HG03457 (cell line): ENCODE measurements at regions not wholly inside any gene's neighbourhood (a gene's known extent, or its start where the extent isn't known, plus 50 kb on each side); places are given as distances from the start of the nearest gene placed in this dataset.

Source experiments
- ATAC-seq: cut with Tn5 transposase; IDR thresholded peaks from one replicate; pipeline ENCODE4 v1.9.1; 2021; ENCODE audit warnings: moderate number of reproducible peaks; ENCODE audit not compliant: unreplicated experiment

DNA sequence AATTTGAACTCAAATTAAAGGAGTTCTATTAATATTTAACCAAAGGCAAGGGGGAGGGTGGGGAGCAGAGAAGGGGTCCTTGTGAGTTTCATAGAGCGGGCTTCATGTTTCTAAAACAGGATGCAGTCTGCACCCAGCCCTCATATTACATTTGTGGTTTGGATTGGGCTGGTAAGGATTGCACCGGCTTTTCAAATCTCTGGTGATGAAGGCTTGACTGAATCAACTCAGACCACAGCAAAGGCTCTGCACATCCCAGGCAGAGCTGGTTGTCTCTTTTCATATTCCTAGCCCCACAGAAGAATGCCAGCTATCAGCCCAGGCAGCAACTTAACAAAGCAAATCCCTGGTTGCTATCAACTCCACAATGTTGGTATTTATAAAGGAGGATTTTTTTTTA is 1221.4 kb downstream of the VRK1 start:
- ATAC-seq, result no peak

DNA sequence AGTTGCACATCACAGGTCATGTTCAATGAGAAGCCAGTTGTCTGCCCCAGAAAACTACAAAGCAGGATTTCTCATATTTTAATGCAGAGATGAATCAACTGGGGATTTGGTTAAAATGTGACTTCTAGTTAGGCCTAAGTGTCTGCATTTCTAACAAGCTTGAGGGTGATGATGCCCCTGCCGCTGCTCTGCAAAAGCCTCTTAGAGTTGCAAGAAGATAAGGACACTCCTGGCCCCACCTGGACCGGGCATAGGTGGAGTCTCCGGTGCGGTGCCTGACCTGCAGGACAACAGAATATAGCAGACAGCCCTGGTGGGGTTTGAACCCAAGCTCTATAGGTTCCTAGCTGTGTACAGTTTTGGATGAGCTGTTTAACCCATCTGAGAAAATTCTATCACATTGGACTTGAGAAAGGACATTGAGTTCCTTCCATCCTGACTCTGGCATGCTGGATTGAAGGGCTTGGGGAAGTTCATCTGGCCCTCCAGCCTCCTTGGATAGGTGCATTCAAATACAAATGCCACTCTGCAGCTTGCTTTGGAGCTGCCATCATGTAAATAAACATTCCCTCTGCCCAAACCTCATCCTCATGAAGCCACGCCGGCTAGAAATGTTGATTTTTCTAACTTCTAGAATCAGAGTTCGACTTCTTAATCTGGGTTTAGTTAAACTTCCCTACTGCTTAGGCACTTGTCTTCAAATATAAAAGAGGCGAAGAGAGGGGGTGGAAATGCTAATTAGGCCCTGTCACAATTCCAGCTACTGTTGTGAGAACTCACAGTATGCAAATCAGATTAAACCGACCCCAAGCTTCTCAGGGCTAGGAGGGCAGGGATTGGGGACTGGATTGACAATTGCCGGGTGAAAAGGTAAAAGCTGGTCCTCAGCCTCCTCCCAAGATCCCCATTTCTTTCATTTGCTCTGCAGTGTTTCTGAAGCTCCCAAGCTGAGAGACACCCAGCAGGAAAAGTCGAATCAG is 1225.6 kb downstream of the VRK1 start:
- ATAC-seq, result no peak

- no peak for ATAC-seq
Observed at GRCh38 chr14:98028162-98028561, 1231.0 kb downstream of the VRK1 start.

- ATAC-seq, result no peak
Observed at GRCh38 chr14:98035396-98035795, 1236.6 kb downstream of the BCL11B start.

DNA sequence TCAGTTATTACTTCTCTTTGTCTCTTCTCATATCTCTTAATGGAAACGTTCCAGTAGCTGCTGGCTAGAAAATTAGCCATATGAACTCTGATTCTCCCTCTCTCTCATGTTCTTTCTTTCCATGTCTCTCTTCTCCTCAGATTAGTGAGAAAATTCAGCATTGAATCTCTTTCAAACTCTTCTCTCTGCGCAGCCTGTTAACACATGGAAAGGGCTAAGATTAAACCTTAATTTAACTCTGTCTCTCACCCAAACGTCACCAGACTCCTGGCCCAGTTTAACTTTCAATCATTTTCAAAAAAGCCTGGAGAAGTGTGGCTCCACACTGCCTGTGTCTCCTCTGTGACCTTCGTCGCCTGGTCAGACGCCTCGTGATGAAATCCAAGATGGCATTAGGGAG is 1234.2 kb downstream of the BCL11B start:
- no peak for ATAC-seq

DNA sequence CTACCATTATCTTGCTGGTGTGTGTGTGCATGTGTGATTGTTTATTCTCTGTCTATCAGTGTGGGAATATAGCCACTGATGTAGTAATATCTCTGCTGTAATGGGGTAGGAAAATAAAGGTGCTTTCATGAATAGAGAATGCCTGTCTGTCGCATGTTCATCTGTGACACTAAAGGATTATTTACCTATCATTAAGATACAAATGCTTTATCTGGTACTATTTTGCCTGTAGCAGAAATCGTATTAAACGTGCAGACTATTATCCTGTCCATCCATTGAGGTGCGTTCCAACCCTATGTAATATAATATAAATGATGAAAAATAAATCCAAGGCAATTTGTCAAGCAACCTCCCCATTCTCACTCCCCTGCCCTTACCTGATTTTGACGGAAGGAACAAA is 1215.1 kb downstream of the BCL11B start:
- ATAC-seq, result no peak

GRCh38 chr14:98059106-98059505 is 1212.9 kb downstream of the BCL11B start:
- no peak for ATAC-seq

DNA sequence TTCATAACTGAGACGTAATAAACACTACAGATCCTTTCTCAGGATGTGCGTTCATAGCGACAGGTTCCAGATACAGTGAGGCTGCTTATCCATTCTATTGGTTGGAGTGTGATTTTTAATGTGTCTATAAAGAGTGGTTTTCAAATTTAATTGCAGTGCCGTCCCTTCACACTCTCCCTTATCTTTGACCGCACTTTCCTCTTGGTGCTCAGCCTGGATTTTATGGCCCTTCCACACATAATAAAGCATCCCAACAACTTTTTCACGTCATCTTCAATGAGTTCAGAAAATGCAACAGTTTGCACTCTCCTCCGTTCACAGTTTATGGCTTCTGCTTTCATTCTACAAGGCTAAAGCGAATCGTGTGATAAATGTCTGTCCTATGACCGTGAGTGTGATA is 1209.9 kb downstream of the BCL11B start:
- no peak for ATAC-seq

DNA sequence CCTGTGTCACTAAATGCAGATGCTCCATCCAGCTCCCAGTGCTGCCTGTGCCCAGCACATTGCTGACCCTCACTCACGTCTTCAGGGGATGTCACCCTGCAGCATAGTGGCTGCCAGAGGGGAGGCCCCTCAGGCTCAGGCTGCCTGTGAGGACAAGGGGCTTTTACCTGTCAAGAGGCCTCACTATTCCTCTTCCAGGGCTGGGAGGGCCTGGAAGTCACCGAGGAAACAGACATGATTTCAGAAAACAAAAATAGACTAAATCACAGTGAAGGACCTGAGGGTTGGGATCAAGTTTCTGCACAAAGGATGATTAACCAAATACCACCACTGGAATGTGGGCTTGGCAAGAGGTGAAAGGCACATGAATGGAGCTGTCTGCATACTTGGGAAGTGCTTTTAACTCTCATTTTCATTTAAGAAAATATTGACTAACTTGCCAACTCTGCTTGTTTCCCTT is 1202.3 kb downstream of the BCL11B start:
- ATAC-seq, result no peak

DNA sequence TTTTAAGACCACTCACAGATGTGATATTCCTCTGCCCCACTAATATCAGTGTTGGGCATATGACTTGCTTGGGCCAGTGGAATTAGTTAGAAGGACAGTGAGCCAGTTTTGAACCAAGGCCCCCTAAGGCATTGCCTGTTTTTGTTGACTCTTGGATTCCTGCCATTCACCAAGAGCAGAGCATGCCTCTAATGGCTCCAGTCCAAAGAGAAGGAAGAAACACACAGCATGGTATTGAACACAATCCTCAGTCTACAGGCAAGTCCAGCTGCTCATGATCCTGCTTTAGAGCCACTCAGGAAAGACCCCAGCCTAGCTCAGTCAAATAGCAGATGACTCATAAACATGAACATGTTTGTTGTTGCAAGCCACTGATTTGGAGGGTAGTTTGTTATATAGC is 1201.5 kb downstream of the BCL11B start:
- no peak for ATAC-seq

DNA sequence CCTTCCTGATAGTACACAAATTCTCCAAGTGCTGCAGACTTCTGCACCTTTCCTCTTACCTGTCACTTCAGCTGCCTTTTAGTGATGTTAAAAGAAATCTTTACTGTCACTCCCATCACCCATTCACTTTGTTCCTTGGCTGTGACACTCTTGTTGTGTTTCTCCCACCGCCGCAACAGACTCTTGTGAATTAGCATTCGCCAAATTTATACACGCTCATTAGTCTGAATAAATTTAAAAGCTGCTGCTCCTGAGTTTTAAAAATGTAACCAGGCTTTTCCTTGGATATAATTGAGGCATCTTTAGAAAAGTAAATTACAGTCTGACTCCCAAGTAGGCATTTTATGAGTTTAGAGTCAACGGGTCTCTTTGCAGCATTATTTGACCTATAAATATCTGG is 1197.9 kb downstream of the BCL11B start:
- no peak for ATAC-seq

- no peak for ATAC-seq
Observed at GRCh38 chr14:98077176-98077575, 1194.8 kb downstream of the BCL11B start.

GRCh38 chr14:98082833-98083232 is 1189.2 kb downstream of the BCL11B start:
- no peak for ATAC-seq

DNA sequence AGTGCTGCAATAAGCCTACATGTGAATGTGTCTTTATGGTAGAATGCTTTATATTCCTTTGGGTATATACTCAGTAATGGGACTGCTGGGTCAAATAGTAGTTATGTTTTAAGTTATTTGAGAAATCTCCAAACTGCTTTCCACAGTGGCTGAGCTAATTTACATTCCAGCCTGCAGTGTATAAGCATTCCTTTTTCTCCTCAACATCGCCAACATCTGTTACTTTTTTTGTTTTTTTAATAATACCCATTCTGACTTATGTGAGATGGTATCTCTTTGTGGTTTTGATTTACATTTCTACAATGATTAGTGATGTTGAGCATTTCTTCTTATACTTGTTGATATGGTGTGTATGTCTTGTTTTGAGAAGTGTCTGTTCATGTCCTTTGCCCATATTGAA is 1186.2 kb downstream of the BCL11B start:
- ATAC-seq, result no peak

- no peak for ATAC-seq
Observed at GRCh38 chr14:98093111-98093510, 1178.9 kb downstream of the BCL11B start.

- ATAC-seq, result no peak
Observed at GRCh38 chr14:98099527-98099926, 1172.5 kb downstream of the BCL11B start.

DNA sequence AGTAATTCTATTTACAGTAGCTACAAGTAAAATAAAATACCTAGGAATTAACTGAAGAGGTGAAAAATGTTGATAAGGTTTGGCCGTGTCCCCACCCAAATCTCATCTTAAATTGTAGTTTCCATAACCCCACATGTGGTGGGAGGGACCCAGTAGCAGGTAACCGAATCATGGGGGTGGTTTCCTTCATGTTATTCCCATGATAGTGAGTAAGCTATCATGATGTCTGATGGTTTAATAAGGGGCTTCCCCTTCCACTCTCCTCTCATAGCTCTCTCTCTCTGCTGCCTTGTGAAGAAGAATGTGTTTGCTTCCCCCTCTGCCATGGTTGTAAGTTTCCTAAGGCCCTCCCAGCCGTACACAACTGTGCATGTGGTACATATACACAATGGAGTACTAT is 1170.7 kb downstream of the BCL11B start:
- no peak for ATAC-seq

- ATAC-seq, result no peak
Observed at GRCh38 chr14:98103705-98104104, 1168.3 kb downstream of the BCL11B start.

DNA sequence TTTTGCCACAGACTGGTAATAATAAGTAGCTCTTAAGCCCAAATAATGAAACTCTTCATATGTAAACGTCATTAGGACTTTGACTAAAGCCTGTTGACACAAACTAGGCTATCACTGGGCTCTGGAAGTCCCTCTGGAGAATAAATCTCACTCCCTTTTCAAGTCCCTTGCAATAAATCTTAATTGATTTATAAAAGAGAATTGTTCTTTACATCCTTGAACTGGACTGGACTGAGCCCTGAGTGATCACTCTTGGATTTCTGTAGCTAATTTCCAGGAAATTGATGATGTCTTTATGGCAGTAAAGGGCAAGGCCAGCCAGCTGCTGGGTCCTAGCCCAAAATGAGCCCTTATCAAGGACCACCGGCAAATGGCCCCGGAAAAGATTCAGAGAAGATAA is 1162.7 kb downstream of the BCL11B start:
- no peak for ATAC-seq

DNA sequence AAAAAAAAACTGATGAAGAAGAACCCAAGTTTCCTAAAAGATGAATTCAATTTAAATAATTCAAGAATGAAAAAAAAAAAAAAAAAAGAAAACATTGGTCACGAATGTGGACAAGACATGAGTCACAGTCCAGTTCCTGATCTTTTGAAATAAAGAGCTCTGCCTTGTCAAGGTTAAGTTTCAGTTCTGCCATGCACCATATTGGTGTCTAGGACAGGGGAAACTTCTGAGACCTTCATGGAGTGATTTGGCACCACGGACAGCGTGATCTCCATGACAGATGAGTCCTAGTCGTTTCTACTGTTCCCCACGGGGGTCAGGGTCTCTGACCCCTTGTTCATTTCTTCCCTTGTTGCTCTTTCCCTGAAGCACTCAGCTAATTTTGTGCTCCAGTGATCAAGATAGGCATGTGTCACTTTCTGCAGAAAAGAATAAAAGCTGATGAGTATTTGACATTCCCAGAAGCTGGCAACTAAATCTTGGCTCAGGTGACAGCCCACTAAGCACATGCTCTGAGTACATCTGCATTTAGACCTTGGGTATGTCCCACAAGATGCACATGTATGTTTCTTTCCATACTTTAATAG is 1159.7 kb downstream of the BCL11B start:
- no peak for ATAC-seq

- no peak for ATAC-seq
Observed at GRCh38 chr14:98114122-98114895, 1157.7 kb downstream of the BCL11B start.

DNA sequence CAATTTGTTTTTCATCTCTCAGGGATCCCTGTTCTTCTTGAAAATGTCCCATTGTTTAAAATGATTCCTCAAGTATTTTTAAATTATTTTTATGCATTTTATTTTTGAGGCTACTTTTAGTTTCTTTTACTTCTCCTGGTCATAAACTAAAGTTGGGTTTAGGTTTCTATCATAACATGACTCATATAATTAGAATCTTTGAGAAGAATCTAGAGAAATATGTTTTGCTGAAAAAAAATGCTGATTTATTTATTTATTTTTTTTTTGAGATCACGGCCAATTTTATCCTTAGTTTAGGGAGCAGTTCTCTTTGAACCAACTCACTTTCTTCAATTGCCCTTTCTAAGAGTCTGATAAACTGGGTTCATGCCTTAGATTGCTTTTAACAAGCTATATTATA is 1157.1 kb downstream of the BCL11B start:
- no peak for ATAC-seq
